ENCODE measurements at regions not wholly inside any gene's neighbourhood (a gene's known extent, or its start where the extent isn't known, plus 50 kb on each side); places are given as distances from the start of the nearest gene placed in this dataset.
A peak's percentile ranks its signal among the peaks of the same experiment; 100 is the strongest.

DNA sequence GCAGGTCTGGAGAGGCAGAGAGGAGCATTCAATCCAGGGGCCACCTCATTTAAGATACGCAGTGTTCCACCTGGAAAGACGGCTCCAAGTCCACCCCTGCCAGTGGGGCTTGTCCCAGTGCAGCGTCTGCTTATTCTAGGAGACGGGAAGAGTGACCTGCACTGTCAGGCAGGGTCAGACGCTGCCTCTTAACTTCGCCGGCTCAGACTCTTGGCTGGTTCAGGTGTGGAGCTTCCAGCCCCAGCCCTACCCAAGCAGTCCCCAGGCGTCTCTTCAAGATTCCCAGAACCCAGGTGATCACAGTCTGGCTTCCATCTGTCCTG, 208.5 kb downstream of the TFCP2L1 start:
- DNase-seq (ENCODE audit: low spot score): no peak

DNA sequence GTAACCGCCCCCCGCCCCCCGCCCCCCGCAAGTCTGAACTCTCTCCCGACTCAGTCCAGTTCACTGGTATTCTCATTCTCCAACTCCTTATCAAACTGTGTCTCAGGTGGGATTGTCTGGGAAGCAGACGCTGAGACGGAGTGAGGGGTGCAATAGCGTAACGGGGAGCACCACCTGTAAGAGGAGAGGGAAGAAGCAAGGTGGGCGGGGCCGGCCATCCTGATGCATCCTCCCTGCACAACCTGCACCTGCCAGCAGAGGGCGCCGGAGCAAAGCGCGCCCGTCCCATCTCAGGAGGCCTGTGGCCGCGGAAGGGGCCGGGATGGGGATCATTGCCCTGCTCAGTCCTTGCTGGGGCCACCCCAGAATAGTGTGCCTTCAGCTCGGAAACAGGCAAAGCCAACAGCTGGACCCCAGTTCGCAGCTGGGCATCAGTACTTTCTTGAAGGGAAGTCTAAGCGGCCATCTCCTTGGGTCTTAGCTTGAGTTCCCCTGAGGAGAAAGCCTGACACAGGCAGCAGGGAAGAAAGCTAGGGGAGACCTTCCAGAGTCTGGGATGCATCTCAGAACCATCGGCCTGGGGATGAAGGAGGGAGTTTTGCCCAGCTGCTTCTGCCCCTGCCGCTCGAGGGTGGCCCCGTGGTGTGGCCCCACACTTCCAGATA, 208.0 kb downstream of the TFCP2L1 start:
- no peak for DNase-seq (ENCODE audit: low spot score)

DNA sequence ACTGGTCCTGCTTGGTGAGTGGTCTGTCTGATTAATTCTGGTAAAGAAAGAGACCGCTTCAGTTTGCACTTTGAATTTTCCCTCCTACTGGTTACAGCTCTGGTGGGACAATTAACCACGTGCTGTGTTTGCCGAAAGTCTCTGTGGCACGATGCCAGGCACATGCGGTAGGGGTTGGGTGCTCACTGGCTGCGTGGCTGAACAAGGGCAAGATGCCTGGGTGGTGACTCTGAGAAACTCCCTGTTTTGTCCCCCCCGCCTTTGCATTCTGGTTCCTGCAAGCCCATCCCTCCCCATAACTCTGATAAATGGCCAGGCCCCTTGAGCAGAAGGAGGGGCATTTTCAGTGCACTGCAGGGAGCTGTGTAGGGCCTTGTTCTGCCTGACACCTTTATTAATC, 206.1 kb downstream of the TFCP2L1 start:
- DNase-seq (ENCODE audit: low spot score): no peak

DNA sequence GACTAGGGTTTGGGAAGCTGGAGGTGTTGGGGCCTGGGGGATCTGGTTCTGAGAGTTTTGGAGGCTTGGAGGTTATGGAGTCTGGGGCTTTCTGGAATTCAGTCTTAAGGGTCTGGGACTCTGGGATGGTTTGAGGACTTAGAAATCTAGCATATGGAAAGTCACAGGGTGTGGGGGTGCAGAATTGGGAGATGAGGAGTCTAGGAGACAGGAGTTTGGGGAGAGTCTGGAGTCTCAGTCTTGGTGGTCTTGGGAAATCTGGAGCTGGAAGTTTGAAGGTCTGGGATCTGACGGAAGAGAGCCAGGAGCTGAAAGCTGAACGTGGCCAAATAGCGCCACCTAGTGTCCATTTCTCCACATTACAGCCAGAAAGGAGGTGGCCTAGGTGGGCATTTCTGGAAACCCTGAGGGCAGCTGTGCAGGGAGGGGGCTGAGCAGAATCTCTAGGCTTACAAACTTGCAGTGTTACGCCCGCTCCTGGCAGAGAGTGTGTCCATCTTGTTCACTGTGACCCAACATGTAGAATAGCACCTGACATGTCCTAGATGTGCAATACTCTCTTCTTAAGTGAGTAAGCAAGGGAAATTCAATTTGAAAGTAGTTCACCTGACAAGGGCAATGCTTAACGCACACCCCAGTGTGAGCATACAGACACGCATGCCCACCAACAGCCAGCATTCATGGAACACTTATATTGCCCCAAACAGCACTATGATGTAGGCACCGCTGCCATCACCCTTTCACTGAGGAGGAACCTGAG, 204.8 kb downstream of the TFCP2L1 start:
- DNase-seq (ENCODE audit: low spot score): peak; percentile 77

DNA sequence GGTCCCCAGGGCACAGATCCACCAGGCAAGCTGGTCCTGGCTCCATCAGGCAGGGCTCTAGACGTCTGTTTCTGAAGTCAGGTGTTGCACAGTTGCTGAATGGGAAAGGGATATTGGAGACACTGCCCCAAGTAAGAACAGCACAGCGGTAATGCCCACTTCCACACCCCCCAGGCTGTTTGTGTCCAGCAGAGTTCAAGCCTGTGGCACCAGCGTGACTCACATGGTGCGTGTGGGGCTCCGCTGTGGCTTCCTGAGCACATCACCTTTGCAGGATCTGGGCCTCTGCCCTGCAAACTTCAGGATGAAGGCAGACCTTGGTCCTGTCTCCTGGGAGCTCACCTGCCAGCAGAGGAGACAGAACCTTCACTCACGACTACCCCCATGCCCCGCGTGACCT, 203.3 kb downstream of the TFCP2L1 start:
- DNase-seq (ENCODE audit: low spot score): no peak

DNA sequence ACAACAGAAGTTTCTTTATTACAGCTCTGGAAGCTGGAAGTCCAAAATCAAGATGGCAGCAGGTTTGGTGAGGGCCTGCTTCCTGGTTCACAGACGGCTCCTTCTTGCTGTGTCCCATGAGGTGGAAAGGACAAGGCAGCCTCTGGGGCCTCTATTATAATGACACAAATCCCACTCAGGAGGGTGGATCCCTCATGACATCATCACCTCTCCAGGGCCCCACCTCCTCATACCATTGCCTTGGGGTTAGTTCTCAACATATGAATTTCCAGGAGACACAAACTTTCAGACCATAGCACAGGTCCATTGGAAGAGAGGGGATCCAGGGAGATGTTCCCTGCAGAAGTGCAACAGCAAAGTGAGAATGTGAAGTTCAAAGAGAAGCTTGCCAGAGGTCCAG, 202.8 kb downstream of the TFCP2L1 start:
- DNase-seq (ENCODE audit: low spot score): no peak

DNA sequence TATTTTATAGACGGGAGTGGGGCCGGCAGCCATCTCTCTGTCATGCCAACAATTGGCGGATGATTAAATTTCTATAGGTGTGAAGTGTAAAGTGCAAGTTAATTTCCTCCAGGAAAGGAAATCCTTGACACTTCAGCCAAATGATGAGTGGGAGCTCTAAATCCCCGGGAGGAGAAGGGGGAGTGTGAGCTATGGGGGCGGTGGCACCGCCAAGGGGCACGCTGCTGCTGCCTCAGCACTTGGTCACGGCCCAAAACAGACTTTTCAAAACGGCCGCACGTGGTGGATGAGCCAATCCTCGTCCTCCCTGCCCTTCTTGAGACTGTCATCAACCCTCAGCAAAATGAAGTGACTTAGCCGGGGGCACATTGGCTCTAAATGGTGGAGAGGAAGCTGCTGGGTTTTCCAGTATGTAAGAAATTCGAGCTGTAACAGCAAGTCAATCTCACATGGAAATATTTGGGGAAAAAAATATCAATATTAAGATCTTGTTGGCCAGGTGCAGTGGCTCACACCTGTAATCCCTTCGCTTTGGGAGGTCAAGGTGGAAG, 200.8 kb downstream of the TFCP2L1 start:
- no peak for DNase-seq (ENCODE audit: low spot score)

DNA sequence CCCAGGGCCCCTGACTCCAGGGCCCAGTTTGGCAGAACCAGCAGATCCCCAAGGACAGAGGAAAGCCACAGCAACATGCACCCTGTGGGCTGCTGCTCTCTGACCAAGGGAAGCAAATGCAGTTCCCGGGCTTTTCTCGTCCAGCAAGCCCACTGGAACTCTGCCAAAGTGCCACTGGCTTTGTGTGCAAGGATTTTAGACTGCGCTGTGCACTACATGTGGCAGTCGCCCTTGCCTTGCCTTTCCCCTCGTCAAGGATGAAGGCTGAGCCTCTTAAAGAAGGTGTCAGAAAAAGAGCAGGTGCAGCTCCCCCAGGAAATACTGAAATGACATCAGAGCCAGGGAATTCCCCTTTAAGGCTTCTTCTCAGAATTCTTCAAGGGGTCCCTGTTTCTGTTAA, 199.2 kb downstream of the TFCP2L1 start:
- no peak for DNase-seq (ENCODE audit: low spot score)

DNA sequence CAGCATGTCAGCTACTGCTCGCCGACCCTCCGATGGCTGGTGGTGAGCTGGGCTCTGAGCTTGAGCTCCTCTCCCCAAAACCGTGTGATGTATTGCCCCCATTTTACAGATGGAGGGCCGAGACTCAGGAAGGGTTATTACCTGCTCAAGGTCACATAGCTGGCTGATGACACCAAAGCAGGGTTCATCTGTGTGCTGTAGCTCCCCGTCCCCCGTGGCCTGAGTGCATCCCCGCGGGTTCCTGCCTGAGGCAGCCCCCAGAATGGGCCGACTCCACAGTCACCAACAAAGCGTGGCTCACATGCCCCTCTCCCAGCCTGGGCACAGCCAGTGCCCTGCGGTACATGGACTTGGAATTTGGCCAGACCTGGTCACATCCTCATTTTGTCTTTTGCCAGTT, 198.6 kb downstream of the TFCP2L1 start:
- no peak for DNase-seq (ENCODE audit: low spot score)

DNA sequence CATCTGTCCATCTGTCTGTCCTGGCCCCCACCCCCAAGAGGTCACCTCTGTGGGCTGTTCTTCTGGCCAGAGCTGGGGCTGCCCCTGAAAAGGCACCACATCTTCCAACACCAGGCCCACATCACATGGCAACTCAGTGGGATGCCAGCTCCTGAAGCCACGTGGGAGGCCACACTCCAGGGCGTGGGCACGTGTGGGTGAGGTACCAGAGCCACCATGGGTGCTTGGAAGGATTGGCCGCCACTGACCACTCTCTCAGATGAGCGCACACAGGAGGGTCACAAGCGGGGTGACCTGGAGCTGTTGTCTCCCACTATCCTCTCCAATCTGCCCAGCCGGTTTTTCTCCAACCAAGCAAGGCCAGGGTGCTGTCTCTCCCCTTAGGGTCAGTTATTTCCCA, 197.9 kb downstream of the TFCP2L1 start:
- DNase-seq (ENCODE audit: low spot score): no peak

DNA sequence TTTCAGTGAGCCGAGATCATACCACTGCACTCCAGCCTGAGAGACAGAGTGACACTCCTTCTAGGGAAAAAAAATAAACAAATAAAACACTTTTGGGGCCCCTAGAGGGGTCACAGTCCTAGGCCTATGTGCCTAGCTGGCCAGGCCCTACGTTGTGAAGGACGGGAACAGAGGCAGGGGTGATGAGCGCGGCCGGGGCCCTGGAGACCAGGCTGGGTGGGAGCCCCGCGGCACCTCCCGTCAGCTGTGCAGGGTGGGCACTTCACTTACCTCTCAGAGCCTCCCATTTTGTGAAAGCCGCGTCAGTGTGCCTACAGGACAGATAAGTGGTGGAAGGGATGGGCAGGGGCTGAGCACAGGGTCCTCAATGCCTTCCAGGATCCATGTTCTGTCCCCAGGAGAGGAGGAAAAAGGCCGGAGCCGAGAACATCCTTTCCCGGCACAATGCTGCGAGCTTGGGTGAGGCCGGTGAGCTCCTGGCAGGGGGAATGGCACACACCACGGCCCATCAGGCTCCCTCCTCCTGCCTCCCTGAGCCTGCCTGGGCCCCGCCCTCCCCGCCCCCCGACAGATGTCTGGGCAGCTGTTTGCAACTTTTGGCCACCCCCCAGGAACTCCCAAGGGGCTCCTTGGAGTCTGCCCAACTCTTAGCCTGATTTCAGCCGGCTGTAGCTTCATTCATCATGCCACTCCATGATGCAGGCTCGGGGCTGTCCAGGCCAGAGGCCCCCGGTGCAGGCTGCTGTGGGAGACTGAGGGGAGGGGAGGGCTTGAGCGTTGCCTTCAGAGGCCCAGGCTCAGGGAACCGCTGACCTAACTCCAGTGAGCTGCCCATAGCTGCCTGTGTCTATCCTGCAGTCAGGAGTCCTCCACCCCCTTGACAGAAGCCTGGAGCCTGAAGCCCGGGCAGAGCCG, 196.5 kb downstream of the TFCP2L1 start:
- DNase-seq (ENCODE audit: low spot score): no peak

DNA sequence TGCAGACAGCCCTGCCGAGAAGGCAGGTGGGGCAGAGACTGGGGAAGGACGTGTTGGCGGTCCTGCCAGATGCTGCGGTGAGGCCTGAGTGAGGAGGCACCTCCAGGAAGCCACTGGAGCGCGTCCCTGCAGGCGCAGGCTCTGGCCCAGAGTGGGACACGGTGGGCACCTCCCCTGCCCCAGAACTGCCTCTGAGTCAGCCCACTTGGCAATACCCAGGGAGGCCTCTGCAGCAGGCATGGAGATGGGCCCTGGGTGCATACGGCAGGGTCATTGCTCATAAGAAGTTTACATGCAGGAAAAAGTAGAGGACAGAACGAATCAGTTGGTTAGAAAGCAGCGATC, 195.9 kb downstream of the TFCP2L1 start:
- DNase-seq (ENCODE audit: low spot score): no peak

DNA sequence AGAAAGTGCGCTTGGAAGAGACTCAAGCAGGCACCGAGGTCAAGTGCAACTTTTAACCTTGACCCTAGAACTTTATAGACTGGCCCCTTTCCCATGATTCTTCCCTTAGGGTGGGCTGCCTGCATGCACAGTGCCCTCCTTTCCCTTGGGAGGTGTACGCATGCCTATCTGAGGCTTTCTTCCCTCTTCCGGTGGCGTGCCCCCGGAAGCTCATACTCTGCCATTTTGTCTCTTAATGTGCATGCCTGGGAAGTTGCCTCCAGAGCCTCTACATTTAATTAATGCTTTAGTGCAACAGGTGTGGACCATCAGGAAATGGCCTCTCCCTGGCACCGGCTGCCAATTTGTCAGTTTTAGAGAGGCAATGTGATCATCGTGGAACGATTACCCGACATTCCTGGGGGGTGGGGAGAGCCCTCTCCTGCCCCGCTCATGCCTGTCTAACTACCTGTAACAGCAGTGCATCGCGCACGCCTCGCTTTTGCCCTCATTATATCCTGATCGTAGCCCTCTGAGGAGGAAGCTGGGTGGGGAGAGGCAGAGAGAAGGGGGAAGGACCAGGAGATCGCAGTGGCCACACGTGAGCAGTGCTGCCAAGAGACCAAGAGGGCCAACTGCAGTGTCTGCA, 194.8 kb downstream of the TFCP2L1 start:
- no peak for DNase-seq (ENCODE audit: low spot score)

DNA sequence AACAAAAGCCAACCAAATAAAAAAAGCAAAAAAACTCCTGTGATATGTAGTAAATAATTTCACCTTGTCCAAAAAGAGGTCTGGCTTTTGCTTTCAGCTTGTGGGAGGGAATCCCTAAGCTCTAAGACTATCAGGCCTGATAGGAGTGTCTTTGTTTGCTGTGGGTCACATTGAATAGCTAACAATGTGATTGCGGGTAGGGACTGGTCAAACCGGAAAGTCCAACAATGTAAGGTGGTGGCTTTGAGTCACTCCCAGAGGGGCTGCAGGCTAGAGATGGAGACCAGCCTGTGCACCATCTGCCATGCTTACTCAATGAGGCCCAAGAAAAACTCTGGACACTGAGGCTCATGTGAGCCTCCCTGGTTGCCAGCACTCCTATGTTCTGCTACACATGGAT, 192.9 kb downstream of the TFCP2L1 start:
- no peak for DNase-seq (ENCODE audit: low spot score)

DNA sequence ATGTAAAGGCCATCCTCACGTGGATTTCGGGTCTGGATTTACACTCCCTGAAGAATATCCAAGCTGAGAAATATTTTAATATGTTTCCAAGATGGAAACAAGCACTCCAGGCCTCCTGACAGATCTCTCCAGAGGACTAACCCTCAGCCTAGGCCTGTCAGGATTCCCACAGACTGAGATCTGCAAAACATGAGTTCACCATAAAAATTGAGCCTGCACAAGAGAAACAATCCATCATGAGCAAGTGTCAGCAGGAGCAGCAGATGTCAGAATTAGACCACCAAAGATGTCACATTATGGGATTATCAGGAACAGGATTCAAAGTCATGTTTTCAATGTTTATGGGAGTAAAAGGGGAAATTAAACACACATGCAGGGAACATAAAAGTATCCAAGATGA, 191.3 kb downstream of the TFCP2L1 start:
- DNase-seq (ENCODE audit: low spot score): no peak

DNA sequence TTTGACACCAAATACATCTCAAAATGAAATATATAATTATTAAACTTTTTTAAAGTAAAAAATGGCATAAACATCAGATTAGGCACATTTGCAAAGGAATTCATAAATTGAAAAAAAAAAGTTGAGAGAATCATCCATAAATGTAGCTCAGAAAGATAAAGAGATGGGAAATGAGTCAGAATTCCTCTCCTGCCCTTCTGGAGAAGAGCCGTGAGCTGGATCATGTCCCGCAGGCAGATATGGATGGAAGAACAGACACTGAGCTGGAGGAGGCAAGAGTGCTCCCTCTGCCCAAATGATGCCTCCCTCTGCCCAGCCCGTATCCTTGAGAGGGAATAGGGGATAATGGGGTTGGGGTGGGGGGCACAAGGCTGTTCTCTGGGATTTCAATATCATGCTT, 190.9 kb downstream of the TFCP2L1 start:
- DNase-seq (ENCODE audit: low spot score): no peak

DNA sequence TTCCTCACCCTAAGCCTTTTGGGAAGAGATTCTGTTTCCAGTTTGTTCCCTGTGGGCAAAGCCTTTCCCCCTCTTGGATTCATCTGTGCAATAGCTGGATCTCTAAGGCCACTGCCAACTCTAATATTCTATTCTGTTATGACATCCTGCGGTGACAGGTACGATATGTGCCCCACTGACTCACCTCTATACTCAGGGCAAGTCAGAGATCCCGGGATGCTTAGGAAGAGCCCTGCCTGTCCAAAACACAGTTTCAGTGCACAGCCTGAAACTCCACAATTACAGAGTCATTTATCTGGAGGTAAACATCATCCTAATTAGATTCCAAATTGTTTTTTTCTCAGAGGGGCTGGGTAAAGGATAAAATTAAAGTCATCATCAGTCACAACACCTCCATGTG, 190.2 kb downstream of the TFCP2L1 start:
- DNase-seq (ENCODE audit: low spot score): no peak

DNA sequence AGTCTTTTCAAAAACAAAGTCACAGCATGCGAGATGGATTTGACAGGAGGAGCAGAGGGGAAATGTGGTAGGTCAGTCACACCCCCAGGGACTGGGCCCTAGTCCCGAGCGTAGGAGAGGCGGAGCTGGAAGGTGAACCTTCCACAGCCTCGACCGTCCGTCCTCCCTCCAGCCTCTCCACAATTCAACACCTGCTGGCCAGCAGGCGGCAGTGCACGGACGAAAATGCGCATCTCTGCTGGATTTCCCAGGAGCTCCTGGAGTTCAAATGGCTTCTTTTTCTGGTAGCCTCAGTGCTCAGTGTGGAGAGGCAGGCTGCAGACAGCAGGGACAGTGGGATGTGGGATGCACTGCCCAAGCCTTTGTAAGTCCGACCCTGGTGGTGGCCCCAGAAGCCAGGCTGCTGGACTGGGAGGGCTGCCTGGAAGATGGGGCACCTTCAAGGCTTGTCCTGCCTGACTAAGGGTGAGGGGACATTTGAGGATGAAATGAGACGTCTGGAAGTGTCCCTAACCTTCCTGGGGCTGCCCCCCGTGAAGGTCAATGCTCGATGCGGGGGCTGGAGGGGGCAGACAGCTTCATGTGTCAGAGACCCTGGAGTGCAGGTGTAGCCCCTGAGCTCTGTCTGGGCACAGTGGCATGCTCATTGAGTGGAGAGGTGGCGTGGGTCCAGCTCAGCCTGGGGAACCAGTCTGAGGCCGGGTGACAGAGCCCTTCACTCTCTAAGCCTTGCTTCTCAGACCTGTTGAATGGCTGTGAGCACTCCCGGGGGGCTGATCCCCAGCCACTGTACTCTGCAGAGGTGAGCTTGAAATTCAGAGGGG, 189.5 kb downstream of the TFCP2L1 start:
- peak; percentile 77 for DNase-seq (ENCODE audit: low spot score)

DNA sequence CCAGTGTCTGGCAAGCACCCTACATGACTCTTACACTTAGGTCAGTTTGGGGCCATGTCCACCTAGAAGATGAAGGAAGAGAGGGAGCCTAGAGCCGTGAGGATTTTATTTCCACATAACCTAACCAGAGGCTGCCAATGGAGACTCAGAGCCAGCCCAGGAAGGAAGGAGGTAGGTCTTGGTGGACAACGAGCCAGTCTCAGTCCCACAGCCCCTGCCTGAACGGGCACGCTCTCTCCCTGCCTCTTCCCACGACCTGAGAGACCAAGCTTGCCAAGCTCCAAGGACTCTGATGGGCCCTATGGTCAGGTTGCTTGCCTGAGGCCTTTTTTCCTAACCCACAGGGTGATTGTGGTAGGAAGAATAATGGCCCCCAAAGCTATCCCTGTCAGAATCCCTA, 188.4 kb downstream of the TFCP2L1 start:
- DNase-seq (ENCODE audit: low spot score): no peak

DNA sequence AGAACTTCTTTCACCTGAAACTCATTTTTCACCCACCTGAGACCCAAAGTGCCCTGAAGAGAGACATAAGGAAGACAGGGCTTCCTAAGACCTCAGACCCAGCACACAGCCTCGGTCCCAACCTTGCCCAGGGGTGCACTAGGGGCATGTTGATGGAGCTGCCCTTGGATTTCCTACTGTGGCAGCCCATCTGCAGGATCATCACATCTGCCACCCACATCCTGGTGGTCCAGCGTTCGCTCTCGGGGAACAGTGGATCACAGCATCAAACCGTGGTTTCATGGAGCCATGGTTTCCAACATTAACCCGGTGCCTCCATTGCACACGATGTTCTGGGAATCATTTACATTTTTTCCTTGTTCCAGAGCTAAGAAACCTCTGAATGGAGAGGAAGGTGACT, 186.4 kb downstream of the TFCP2L1 start:
- DNase-seq (ENCODE audit: low spot score): no peak

All from hepatic stellate cell (primary cell).